ENCODE measurements at regions not wholly inside any gene's neighbourhood (a gene's known extent, or its start where the extent isn't known, plus 50 kb on each side); places are given as distances from the start of the nearest gene placed in this dataset.

GRCh38 chr1:218034468-218034867, 250.6 kb upstream of the RRP15 start:
- Histone ChIP-seq H3K36me3 (ENCODE audit: insufficient read depth, low read length) (no peaks in the 10 kb centered on the region), H3K4me1 (ENCODE audit: insufficient read depth, low read length) (peaks cover 45% of the 10 kb centered on the region), H3K4me3 (ENCODE audit: low read length) (no peak overlapping the region), H3K27me3 (ENCODE audit: insufficient read depth, low read length) (peaks cover 2% of the 10 kb centered on the region), H2AFZ (ENCODE audit: low read depth, low read length) (no peak overlapping the region), H3K9me3 (ENCODE audit: low read length) (no peaks in the 10 kb centered on the region)

GRCh38 chr1:218048828-218049420, 236.2 kb upstream of the RRP15 start:
- Histone ChIP-seq H3K36me3 (ENCODE audit: insufficient read depth, low read length) (no peaks in the 10 kb centered on the region), H3K4me1 (ENCODE audit: insufficient read depth, low read length) (no peaks in the 10 kb centered on the region), H2AFZ (ENCODE audit: low read depth, low read length) (no peak overlapping the region), H3K27me3 (ENCODE audit: insufficient read depth, low read length) (no peaks in the 10 kb centered on the region), H3K4me3 (ENCODE audit: low read length) (no peak overlapping the region), H3K9me3 (ENCODE audit: low read length) (no peaks in the 10 kb centered on the region)

GRCh38 chr1:218049641-218050040, 235.5 kb upstream of the RRP15 start:
- H2AFZ ChIP-seq (ENCODE audit: low read depth, low read length) = no peak overlapping the region
- H3K36me3 ChIP-seq (ENCODE audit: insufficient read depth, low read length) = no peaks in the 10 kb centered on the region
- H3K9me3 ChIP-seq (ENCODE audit: low read length) = no peaks in the 10 kb centered on the region
- no peak overlapping the region for H3K4me3 ChIP-seq (ENCODE audit: low read length)
- no peaks in the 10 kb centered on the region for H3K4me1 ChIP-seq (ENCODE audit: insufficient read depth, low read length)
- H3K27me3 ChIP-seq (ENCODE audit: insufficient read depth, low read length) = no peaks in the 10 kb centered on the region

GRCh38 chr1:218058730-218059129, 226.4 kb upstream of the RRP15 start:
- no peak overlapping the region for H3K4me3 ChIP-seq (ENCODE audit: low read length)
- no peaks in the 10 kb centered on the region for H3K4me1 ChIP-seq (ENCODE audit: insufficient read depth, low read length)
- no peaks in the 10 kb centered on the region for H3K9me3 ChIP-seq (ENCODE audit: low read length)
- H2AFZ ChIP-seq (ENCODE audit: low read depth, low read length) = no peak overlapping the region
- H3K27me3 ChIP-seq (ENCODE audit: insufficient read depth, low read length) = no peaks in the 10 kb centered on the region
- no peaks in the 10 kb centered on the region for H3K36me3 ChIP-seq (ENCODE audit: insufficient read depth, low read length)

GRCh38 chr1:218064426-218064825, 220.7 kb upstream of the RRP15 start:
- no peaks in the 10 kb centered on the region for H3K4me1 ChIP-seq (ENCODE audit: insufficient read depth, low read length)
- no peaks in the 10 kb centered on the region for H3K9me3 ChIP-seq (ENCODE audit: low read length)
- no peaks in the 10 kb centered on the region for H3K36me3 ChIP-seq (ENCODE audit: insufficient read depth, low read length)
- no peak overlapping the region for H2AFZ ChIP-seq (ENCODE audit: low read depth, low read length)
- H3K27me3 ChIP-seq (ENCODE audit: insufficient read depth, low read length) = no peaks in the 10 kb centered on the region
- no peak overlapping the region for H3K4me3 ChIP-seq (ENCODE audit: low read length)

GRCh38 chr1:218066332-218066731, 218.8 kb upstream of the RRP15 start:
- no peaks in the 10 kb centered on the region for H3K4me1 ChIP-seq (ENCODE audit: insufficient read depth, low read length)
- no peaks in the 10 kb centered on the region for H3K9me3 ChIP-seq (ENCODE audit: low read length)
- no peaks in the 10 kb centered on the region for H3K36me3 ChIP-seq (ENCODE audit: insufficient read depth, low read length)
- no peak overlapping the region for H3K4me3 ChIP-seq (ENCODE audit: low read length)
- no peaks in the 10 kb centered on the region for H3K27me3 ChIP-seq (ENCODE audit: insufficient read depth, low read length)
- no peak overlapping the region for H2AFZ ChIP-seq (ENCODE audit: low read depth, low read length)

- Histone ChIP-seq H3K4me1 (ENCODE audit: insufficient read depth, low read length) (no peaks in the 10 kb centered on the region), H3K9me3 (ENCODE audit: low read length) (no peaks in the 10 kb centered on the region), H3K36me3 (ENCODE audit: insufficient read depth, low read length) (no peaks in the 10 kb centered on the region), H3K27me3 (ENCODE audit: insufficient read depth, low read length) (no peaks in the 10 kb centered on the region), H2AFZ (ENCODE audit: low read depth, low read length) (no peak overlapping the region), H3K4me3 (ENCODE audit: low read length) (no peak overlapping the region)
Measured at GRCh38 chr1:218068241-218068640, 216.9 kb upstream of the RRP15 start.

- no peaks in the 10 kb centered on the region for H3K27me3 ChIP-seq (ENCODE audit: insufficient read depth, low read length)
- no peak overlapping the region for H3K4me3 ChIP-seq (ENCODE audit: low read length)
- H2AFZ ChIP-seq (ENCODE audit: low read depth, low read length) = no peak overlapping the region
- no peaks in the 10 kb centered on the region for H3K9me3 ChIP-seq (ENCODE audit: low read length)
- H3K36me3 ChIP-seq (ENCODE audit: insufficient read depth, low read length) = no peaks in the 10 kb centered on the region
- no peaks in the 10 kb centered on the region for H3K4me1 ChIP-seq (ENCODE audit: insufficient read depth, low read length)
Measured at GRCh38 chr1:218069180-218069579, 215.9 kb upstream of the RRP15 start.

GRCh38 chr1:218073062-218073461, 212.0 kb upstream of the RRP15 start:
- Histone ChIP-seq H3K27me3 (ENCODE audit: insufficient read depth, low read length) (no peaks in the 10 kb centered on the region), H3K9me3 (ENCODE audit: low read length) (no peaks in the 10 kb centered on the region), H3K36me3 (ENCODE audit: insufficient read depth, low read length) (no peaks in the 10 kb centered on the region), H3K4me1 (ENCODE audit: insufficient read depth, low read length) (no peaks in the 10 kb centered on the region), H2AFZ (ENCODE audit: low read depth, low read length) (no peak overlapping the region), H3K4me3 (ENCODE audit: low read length) (no peak overlapping the region)

- Histone ChIP-seq H3K4me3 (ENCODE audit: low read length) (no peak overlapping the region), H2AFZ (ENCODE audit: low read depth, low read length) (peak overlapping the region; percentile 22), H3K4me1 (ENCODE audit: insufficient read depth, low read length) (peaks cover 12% of the 10 kb centered on the region), H3K36me3 (ENCODE audit: insufficient read depth, low read length) (no peaks in the 10 kb centered on the region), H3K9me3 (ENCODE audit: low read length) (no peaks in the 10 kb centered on the region), H3K27me3 (ENCODE audit: insufficient read depth, low read length) (no peaks in the 10 kb centered on the region)
Measured at GRCh38 chr1:218078916-218079315, 206.2 kb upstream of the RRP15 start.

GRCh38 chr1:218079347-218079746, 205.7 kb upstream of the RRP15 start:
- no peaks in the 10 kb centered on the region for H3K9me3 ChIP-seq (ENCODE audit: low read length)
- H3K36me3 ChIP-seq (ENCODE audit: insufficient read depth, low read length) = no peaks in the 10 kb centered on the region
- H3K27me3 ChIP-seq (ENCODE audit: insufficient read depth, low read length) = no peaks in the 10 kb centered on the region
- peaks cover 12% of the 10 kb centered on the region for H3K4me1 ChIP-seq (ENCODE audit: insufficient read depth, low read length)
- H2AFZ ChIP-seq (ENCODE audit: low read depth, low read length) = peak overlapping the region; percentile 22
- no peak overlapping the region for H3K4me3 ChIP-seq (ENCODE audit: low read length)

GRCh38 chr1:218079820-218080219, 205.3 kb upstream of the RRP15 start:
- Histone ChIP-seq H3K27me3 (ENCODE audit: insufficient read depth, low read length) (no peaks in the 10 kb centered on the region), H3K4me1 (ENCODE audit: insufficient read depth, low read length) (peaks cover 12% of the 10 kb centered on the region), H3K36me3 (ENCODE audit: insufficient read depth, low read length) (no peaks in the 10 kb centered on the region), H2AFZ (ENCODE audit: low read depth, low read length) (no peak overlapping the region), H3K9me3 (ENCODE audit: low read length) (no peaks in the 10 kb centered on the region), H3K4me3 (ENCODE audit: low read length) (no peak overlapping the region)

- Histone ChIP-seq H3K4me1 (ENCODE audit: insufficient read depth, low read length) (peaks cover 12% of the 10 kb centered on the region), H3K36me3 (ENCODE audit: insufficient read depth, low read length) (no peaks in the 10 kb centered on the region), H3K27me3 (ENCODE audit: insufficient read depth, low read length) (no peaks in the 10 kb centered on the region), H2AFZ (ENCODE audit: low read depth, low read length) (no peak overlapping the region), H3K9me3 (ENCODE audit: low read length) (no peaks in the 10 kb centered on the region), H3K4me3 (ENCODE audit: low read length) (no peak overlapping the region)
Measured at GRCh38 chr1:218080863-218081262, 204.2 kb upstream of the RRP15 start.

- no peak overlapping the region for H3K4me3 ChIP-seq (ENCODE audit: low read length)
- no peaks in the 10 kb centered on the region for H3K9me3 ChIP-seq (ENCODE audit: low read length)
- no peaks in the 10 kb centered on the region for H3K27me3 ChIP-seq (ENCODE audit: insufficient read depth, low read length)
- H3K4me1 ChIP-seq (ENCODE audit: insufficient read depth, low read length) = peaks cover 12% of the 10 kb centered on the region
- H2AFZ ChIP-seq (ENCODE audit: low read depth, low read length) = no peak overlapping the region
- no peaks in the 10 kb centered on the region for H3K36me3 ChIP-seq (ENCODE audit: insufficient read depth, low read length)
Measured at GRCh38 chr1:218081358-218081757, 203.7 kb upstream of the RRP15 start.

Measured in neuron (in vitro differentiated cells).